Esophagus muscularis mucosa (tissue), 4 donors: ENCODE measurements at regions not wholly inside any gene's neighbourhood (a gene's known extent, or its start where the extent isn't known, plus 50 kb on each side); places are given as distances from the start of the nearest gene placed in this dataset.

Experiments
- EP300 ChIP-seq: sonication (generic); formaldehyde crosslinking; IDR thresholded peaks from one replicate; pipeline ENCODE4 v1.6.1; 2017; ENCODE audit warnings: antibody characterized with exemption
- POLR2A ChIP-seq: fragments of 450-650 bp; IDR thresholded peaks from one replicate; pipeline ENCODE4 v1.6.1; 2017; ENCODE audit warnings: antibody characterized with exemption, moderate library complexity, mild to moderate bottlenecking, low read depth
- POLR2AphosphoS5 ChIP-seq, 2 donors: sonication (generic); formaldehyde crosslinking; IDR thresholded peaks; one replicate each; pipeline ENCODE4 v1.6.1; 2017; ENCODE audit warnings: antibody characterized with exemption in 2 of 2
- TF ChIP-seq, protein P1 (sequence below), 3 experiments: fragments of 200-600 bp in 2 of 3; fragments of 450-650 bp in 1 of 3; sonication (generic) in 2 of 3; IDR thresholded peaks; one replicate each; pipeline ENCODE4 v1.5.1; 2017 to 2019; ENCODE audit warnings: antibody characterized with exemption in 3 of 3, mild to moderate bottlenecking in 2 of 3, moderate library complexity in 1 of 3

DNA sequence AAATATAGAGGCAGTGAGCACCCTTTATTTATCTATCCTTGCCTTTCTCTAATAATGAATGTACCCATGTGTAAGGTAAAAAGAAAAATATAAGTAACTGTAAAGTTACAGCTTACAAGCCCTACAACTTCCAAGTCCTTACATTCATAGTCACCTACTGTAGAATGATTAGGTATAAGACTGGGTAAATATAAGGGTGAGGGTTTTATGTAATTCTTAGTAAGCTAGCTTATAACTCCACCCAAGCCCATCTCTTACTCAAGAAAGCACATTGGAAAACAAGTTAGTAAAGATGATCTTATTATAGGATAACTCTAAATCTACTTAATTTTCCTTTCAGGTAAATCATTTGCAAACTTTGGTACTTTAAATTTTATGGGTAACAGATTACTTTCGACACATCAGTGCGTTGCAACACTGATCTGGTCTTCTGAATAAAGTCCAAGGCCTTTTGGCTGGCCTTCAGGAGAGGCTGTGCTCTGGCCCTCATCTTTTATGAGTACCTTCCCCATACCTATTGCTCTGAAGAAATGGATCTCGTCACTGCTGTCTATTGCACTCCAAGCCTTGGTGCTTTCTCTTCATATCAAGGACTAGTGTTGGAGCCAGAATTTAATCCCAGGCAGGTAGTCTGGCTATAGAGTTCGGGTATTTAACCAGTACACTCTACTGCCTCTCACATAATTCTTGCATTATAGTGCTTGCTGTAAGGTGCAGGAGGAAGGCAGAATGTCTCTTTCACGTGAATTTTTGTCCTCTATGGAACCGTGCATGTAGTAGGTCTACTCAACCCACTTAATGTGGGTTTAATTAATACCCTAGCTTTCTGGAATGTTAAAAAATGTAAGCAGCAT, 443.6 kb upstream of the AR start:
- TF ChIP-seq, protein P1, sequence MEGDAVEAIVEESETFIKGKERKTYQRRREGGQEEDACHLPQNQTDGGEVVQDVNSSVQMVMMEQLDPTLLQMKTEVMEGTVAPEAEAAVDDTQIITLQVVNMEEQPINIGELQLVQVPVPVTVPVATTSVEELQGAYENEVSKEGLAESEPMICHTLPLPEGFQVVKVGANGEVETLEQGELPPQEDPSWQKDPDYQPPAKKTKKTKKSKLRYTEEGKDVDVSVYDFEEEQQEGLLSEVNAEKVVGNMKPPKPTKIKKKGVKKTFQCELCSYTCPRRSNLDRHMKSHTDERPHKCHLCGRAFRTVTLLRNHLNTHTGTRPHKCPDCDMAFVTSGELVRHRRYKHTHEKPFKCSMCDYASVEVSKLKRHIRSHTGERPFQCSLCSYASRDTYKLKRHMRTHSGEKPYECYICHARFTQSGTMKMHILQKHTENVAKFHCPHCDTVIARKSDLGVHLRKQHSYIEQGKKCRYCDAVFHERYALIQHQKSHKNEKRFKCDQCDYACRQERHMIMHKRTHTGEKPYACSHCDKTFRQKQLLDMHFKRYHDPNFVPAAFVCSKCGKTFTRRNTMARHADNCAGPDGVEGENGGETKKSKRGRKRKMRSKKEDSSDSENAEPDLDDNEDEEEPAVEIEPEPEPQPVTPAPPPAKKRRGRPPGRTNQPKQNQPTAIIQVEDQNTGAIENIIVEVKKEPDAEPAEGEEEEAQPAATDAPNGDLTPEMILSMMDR (IDR thresholded peaks at IDR 0.05) = no peak
- TF ChIP-seq POLR2A (no peak), POLR2AphosphoS5 (IDR thresholded peaks at IDR 0.05) (no peak), EP300 (no peak)
